DOHH2 (cell line): ENCODE measurements at regions not wholly inside any gene's neighbourhood (a gene's known extent, or its start where the extent isn't known, plus 50 kb on each side); places are given as distances from the start of the nearest gene placed in this dataset.

ENCODE experiments used
- H3F3A ChIP-seq: fragments of 200-600 bp; sonication (generic), shearing (Covaris generic); 2 replicates; pipeline ENCODE4 v1.6.0; 2016; ENCODE audit warnings: antibody characterized with exemption, mild to moderate bottlenecking; ENCODE audit not compliant: control insufficient read depth, insufficient read depth
- H3K27ac ChIP-seq: fragments of 200-600 bp; sonication (generic); 2 replicates; pipeline ENCODE4 v1.5.1; 2014; ENCODE audit warnings: low read depth, mild to moderate bottlenecking, low read length, moderate library complexity
- H3K27me3 ChIP-seq: fragments of 200-600 bp; sonication (generic); 2 replicates; pipeline ENCODE4 v1.6.1; 2014; ENCODE audit warnings: mild to moderate bottlenecking, low read length, mixed read lengths; ENCODE audit not compliant: control insufficient read depth
- H3K36me3 ChIP-seq: fragments of 200-600 bp; sonication (generic); 2 replicates; pipeline ENCODE4 v1.6.1; 2014; ENCODE audit warnings: mild to moderate bottlenecking, low read length, moderate library complexity, mixed read lengths; ENCODE audit not compliant: control insufficient read depth
- H3K4me1 ChIP-seq: fragments of 200-600 bp; sonication (generic); 2 replicates; pipeline ENCODE4 v1.6.1; 2014; ENCODE audit warnings: mild to moderate bottlenecking, low read length, mixed read lengths; ENCODE audit not compliant: control insufficient read depth
- H3K4me2 ChIP-seq: fragments of 200-600 bp; sonication (generic); 2 replicates; pipeline ENCODE4 v1.6.0; 2014; ENCODE audit warnings: mild to moderate bottlenecking, low read length, moderate library complexity
- H3K4me3 ChIP-seq: fragments of 200-600 bp; sonication (generic); 2 replicates; pipeline ENCODE4 v1.5.1; 2014; ENCODE audit warnings: mild to moderate bottlenecking, low read length, mixed read lengths
- H3K79me2 ChIP-seq: fragments of 200-600 bp; sonication (generic); 2 replicates; pipeline ENCODE4 v1.6.1; 2014; ENCODE audit warnings: mild to moderate bottlenecking, low read length, mixed read lengths; ENCODE audit not compliant: control insufficient read depth
- H3K9me2 ChIP-seq: fragments of 200-600 bp; sonication (generic); replicated peaks from 2 replicates; pipeline ENCODE4 v1.6.1; 2014; ENCODE audit warnings: mild to moderate bottlenecking, low read length, mixed read lengths; ENCODE audit not compliant: control insufficient read depth
- H3K9me3 ChIP-seq: fragments of 200-600 bp; sonication (generic); 2 replicates; pipeline ENCODE4 v1.6.1; 2014; ENCODE audit warnings: antibody characterized with exemption, low read length, mixed read lengths; ENCODE audit not compliant: control insufficient read depth, insufficient read depth
- H4K20me1 ChIP-seq: fragments of 200-600 bp; sonication (generic); 2 replicates; pipeline ENCODE4 v1.6.0; 2014; ENCODE audit warnings: low read depth, mild to moderate bottlenecking, antibody characterized with exemption, low read length, moderate library complexity; ENCODE audit not compliant: control insufficient read depth, insufficient read depth
- EZH2phosphoT487 ChIP-seq: fragments of 200-600 bp; sonication (generic); IDR thresholded peaks from 2 replicates; pipeline ENCODE4 v1.6.1; 2017; ENCODE audit warnings: borderline replicate concordance, mild to moderate bottlenecking, antibody characterized with exemption, low read length, moderate library complexity, mixed read lengths
- TF ChIP-seq, protein P1 (sequence below): fragments of 200-600 bp; sonication (generic); IDR thresholded peaks from one replicate; pipeline ENCODE4 v1.5.1; 2014; ENCODE audit warnings: antibody characterized with exemption, mild to moderate bottlenecking, low read depth, low read length; ENCODE audit not compliant: poor library complexity, severe bottlenecking

DNA sequence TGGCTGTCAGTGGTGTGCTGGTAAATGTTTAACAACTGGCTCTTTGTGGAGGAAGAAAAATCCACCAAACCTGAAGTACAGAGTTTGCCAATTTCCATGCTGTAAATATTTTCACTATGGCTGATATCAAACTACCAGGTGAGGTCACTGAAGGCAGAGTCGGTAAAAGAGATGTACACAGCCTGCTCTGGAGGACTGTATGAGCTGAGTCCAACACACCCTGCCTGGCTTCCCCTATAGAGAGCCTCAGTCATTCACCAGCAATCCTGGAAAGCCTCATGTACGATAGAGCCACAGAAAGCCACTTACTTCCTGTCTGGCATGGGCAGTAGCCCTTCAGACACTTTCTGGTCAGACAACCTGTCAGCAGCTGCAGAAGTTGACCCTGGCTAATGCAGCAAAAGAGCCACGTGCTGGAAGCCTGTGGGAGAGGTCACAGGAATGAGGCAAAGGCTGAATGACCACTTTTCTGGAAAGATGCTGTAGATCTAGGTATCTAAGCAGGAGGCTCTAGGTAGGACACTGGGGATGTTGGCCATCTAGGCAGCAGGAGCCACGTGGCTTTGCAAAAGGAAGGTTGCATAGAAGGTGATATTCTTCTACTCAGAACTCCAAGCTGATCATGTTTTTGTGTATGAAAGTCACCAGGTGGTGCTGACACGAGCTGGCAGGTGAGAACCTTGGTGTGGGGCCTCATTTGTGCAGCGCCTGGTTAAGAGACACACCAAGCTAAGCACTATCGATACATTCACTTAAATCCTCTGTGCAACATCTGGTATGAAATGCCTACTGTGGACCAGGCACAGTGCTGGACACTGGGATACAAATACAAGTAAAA, 553.9 kb downstream of the VRK1 start:
- no peaks in the 10 kb centered on the region for H4K20me1 ChIP-seq
- no peak overlapping the region for H3K27ac ChIP-seq
- H3K4me2 ChIP-seq = no peak overlapping the region
- H3K9me2 ChIP-seq = no peaks in the 10 kb centered on the region
- H3K79me2 ChIP-seq = no peaks in the 10 kb centered on the region
- no peak overlapping the region for H3K4me3 ChIP-seq
- no peaks in the 10 kb centered on the region for H3K9me3 ChIP-seq
- TF ChIP-seq, protein P1, sequence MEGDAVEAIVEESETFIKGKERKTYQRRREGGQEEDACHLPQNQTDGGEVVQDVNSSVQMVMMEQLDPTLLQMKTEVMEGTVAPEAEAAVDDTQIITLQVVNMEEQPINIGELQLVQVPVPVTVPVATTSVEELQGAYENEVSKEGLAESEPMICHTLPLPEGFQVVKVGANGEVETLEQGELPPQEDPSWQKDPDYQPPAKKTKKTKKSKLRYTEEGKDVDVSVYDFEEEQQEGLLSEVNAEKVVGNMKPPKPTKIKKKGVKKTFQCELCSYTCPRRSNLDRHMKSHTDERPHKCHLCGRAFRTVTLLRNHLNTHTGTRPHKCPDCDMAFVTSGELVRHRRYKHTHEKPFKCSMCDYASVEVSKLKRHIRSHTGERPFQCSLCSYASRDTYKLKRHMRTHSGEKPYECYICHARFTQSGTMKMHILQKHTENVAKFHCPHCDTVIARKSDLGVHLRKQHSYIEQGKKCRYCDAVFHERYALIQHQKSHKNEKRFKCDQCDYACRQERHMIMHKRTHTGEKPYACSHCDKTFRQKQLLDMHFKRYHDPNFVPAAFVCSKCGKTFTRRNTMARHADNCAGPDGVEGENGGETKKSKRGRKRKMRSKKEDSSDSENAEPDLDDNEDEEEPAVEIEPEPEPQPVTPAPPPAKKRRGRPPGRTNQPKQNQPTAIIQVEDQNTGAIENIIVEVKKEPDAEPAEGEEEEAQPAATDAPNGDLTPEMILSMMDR = no peak
- no peak for TF ChIP-seq EZH2phosphoT487
- H3F3A ChIP-seq = no peaks in the 10 kb centered on the region
- no peaks in the 10 kb centered on the region for H3K27me3 ChIP-seq
- no peaks in the 10 kb centered on the region for H3K36me3 ChIP-seq
- no peaks in the 10 kb centered on the region for H3K4me1 ChIP-seq

DNA sequence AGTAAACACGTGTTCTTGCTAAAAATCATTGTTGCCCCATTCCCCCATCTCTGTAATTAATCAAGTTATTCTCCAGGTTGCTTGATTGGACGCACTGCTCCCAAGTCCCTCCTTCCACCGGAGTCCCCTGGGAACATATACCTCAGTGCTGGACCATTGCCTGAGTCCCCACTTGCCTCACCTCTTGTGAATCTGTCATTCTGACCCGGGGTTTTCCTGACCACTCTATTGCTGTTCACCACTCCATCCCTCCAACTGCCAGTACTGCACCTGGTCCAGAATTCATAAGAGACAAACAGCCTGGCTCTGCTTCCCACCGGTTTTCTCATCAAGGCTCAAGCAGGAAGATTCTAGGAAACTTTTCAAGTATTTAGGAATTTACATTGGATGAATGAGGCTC, 555.9 kb downstream of the VRK1 start:
- H3K27me3 ChIP-seq = no peaks in the 10 kb centered on the region
- H3K9me3 ChIP-seq = no peaks in the 10 kb centered on the region
- no peaks in the 10 kb centered on the region for H3K9me2 ChIP-seq
- H3K79me2 ChIP-seq = no peaks in the 10 kb centered on the region
- H3K27ac ChIP-seq = no peak overlapping the region
- no peaks in the 10 kb centered on the region for H4K20me1 ChIP-seq
- no peak overlapping the region for H3K4me2 ChIP-seq
- no peak overlapping the region for H3K4me3 ChIP-seq
- no peaks in the 10 kb centered on the region for H3F3A ChIP-seq
- TF ChIP-seq EZH2phosphoT487 = no peak
- TF ChIP-seq, protein P1 = no peak
- no peaks in the 10 kb centered on the region for H3K4me1 ChIP-seq
- no peaks in the 10 kb centered on the region for H3K36me3 ChIP-seq

DNA sequence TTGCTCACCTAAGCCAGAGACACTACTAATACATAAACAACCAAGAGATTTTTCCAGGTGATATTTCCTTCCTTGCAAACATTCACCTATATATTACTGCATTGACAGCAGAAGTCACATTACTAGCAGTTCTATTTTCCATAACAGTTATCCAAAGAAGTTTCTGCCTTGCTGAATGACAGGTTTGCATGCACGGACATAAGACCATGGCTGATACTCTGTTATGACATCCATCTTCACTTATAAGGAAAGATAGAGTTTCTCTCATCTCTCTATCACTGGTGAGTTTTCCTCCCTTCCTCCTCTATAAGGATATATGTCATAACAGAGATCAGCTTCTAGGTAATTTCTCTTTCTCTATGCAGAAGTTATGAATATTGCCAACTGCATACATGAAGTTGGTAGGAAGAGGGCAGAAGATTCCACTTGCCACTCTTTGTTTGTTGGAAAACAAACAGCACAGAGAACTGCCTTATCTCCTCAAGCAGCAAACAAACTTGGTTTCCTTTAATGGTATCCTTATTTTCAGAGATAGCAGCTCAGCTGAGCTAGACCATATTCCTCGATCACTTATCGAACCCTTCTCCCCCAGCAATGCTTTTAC, 557.0 kb downstream of the VRK1 start:
- Histone ChIP-seq H3K27ac (no peak overlapping the region), H3F3A (no peaks in the 10 kb centered on the region), H3K9me3 (no peaks in the 10 kb centered on the region), H3K79me2 (no peaks in the 10 kb centered on the region), H3K9me2 (no peaks in the 10 kb centered on the region), H3K36me3 (no peaks in the 10 kb centered on the region), H3K4me1 (no peaks in the 10 kb centered on the region), H3K4me3 (no peak overlapping the region), H3K27me3 (no peaks in the 10 kb centered on the region), H3K4me2 (no peak overlapping the region), H4K20me1 (no peaks in the 10 kb centered on the region)
- no peak for TF ChIP-seq EZH2phosphoT487
- TF ChIP-seq, protein P1 = no peak
